ENCODE measurements at regions not wholly inside any gene's neighbourhood (a gene's known extent, or its start where the extent isn't known, plus 50 kb on each side); places are given as distances from the start of the nearest gene placed in this dataset.

DNA sequence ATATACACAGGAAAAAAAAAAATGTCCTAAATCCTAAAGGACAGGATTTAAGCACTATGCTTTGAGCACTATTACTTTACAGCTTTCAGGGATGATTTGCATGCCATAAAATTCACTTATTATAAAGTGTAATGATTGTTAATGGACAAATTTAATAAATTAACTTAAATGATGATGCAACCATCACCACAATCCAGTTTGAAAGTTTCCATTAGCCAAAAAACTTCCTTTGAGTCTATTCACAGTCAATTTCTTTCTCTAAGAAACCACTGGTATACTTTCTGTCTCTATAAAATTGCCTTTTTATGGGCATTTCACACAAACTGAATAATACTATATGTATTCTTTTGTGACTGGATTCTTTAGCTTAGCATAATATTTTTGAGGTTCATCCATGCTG lies 111.1 kb upstream of the RIOK3 start:
- DNase-seq (ENCODE audit: extremely low read depth, low read depth): no peak

GRCh38 chr18:23342506-23342905 lies 110.6 kb upstream of the RIOK3 start:
- DNase-seq (ENCODE audit: extremely low read depth, low read depth): no peak

DNA sequence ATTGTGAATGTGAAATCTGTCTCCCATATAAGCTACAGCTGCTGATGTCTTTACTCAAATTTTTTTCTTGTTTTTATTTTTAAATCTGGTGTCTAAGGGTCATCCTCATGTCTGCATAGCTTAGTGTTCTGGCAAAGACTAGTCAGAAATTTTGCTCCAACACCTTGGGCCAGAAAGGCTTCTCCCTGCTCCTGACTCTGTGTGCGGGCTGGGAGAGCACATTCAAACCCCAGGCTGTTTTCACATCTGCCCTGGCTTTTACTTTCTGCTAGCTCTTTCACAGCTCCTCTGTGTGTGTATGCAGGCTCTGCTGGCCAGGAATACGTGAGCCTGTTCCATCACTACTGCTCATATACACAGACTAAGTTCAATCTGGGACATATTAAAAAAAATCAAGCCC lies 102.9 kb upstream of the RIOK3 start:
- no peak for DNase-seq (ENCODE audit: extremely low read depth, low read depth)

DNA sequence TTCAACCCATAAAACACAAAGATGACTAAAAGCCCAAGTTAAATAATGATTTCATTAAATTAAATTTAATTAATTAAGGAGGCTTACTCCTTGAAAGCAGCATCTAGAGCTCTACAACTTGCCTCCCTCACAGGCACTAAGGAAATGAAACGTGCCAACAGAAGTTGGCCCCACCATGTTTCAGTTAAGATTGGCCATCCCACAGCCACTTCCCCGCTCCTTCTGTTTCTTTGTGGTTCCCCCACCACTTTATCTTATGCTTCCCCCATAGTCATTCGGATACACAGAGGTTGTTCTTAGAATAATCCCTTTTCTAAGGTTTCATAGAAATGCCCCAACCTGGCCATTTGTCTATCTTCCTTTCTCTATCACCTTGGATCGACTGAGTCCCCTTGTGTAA lies 101.6 kb upstream of the RIOK3 start:
- DNase-seq (ENCODE audit: extremely low read depth, low read depth): no peak

- DNase-seq (ENCODE audit: extremely low read depth, low read depth): no peak
Observed at GRCh38 chr18:23352042-23352441, 101.0 kb upstream of the RIOK3 start.

DNA sequence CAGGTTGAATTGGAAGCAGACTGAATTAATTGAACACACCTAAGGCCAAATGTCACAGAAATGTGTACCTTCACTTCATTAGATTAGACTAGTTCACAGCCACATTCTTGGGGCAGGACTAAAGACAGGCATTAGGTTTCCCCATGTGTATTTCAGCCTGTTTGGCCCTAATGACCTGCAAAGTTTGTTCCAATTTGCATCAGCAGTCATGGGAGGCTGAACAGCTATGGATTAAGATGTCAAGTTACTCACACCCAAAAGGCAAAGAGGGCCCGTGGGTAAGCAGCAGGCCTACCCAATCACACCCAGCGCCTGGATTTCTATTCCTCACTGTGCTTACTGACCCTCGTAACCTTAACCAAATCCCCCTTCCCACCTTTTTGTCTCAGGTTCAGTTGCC lies 99.6 kb upstream of the RIOK3 start:
- DNase-seq (ENCODE audit: extremely low read depth, low read depth): no peak

GRCh38 chr18:23354625-23355024 lies 98.5 kb upstream of the RIOK3 start:
- no peak for DNase-seq (ENCODE audit: extremely low read depth, low read depth)

- no peak for DNase-seq (ENCODE audit: extremely low read depth, low read depth)
Observed at GRCh38 chr18:23355206-23355605, 97.9 kb upstream of the RIOK3 start.

GRCh38 chr18:23356424-23356823 lies 96.7 kb upstream of the RIOK3 start:
- no peak for DNase-seq (ENCODE audit: extremely low read depth, low read depth)

DNA sequence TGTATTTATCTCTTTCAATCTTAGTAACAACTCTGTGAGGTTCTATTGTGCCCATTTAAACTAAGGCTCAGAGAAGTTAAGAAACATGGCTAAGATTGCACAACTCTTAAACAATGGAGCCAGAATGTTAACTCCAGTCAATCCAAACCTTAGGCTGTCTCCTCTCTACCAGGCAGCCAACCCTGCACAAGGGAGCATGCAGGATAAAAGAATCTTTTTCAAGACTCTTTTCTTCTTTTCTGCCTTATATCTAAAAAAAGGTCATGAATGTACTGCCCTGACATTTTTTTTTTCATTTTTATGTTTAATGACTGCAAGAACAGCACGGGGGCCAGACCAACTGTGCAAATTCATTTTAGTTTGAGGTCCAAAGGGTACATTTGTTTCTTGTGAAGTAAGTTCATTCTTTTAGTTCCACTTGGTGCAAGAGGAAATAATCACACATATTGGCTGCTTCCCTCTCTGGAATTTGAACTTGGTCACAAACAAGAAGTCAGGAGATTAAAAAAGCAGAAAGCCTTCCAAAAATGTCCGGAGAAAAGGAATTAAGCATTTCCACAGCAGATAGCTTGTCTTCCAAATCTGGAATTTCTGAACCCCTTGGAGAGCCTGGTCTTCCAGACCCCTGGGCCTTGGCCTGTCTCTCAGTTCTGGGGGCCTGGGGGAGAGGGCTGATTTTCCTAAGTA lies 96.0 kb upstream of the RIOK3 start:
- no peak for DNase-seq (ENCODE audit: extremely low read depth, low read depth)

DNA sequence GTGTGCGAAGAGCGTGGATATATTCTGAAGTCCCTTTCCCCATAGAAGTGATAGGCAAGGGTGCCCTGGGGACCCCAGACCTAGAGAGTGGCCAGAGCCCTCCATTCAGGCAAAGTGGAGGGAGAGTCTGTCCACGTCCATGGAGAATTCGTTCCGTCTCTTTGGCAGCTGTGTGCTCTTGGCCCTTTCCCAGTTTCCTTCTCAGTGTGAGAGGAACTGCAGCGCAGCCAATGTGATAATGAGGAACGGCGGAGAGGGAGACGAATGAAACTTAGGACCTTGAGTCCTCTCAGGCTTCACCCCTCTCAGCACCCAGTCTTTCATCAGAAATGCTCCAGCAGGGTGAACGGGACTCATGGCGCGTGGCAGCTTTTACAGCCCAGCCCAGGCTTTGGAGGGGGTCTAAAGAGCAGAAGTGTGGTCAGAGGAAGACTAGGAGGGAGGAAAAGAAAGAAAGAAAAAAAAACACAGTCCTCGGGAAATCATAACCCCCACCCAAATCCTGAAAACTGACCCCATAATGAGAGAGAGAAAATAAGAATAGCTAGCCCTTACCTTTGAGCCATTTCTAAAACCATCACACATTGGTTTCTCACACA lies 95.0 kb upstream of the RIOK3 start:
- no peak for DNase-seq (ENCODE audit: extremely low read depth, low read depth)

DNA sequence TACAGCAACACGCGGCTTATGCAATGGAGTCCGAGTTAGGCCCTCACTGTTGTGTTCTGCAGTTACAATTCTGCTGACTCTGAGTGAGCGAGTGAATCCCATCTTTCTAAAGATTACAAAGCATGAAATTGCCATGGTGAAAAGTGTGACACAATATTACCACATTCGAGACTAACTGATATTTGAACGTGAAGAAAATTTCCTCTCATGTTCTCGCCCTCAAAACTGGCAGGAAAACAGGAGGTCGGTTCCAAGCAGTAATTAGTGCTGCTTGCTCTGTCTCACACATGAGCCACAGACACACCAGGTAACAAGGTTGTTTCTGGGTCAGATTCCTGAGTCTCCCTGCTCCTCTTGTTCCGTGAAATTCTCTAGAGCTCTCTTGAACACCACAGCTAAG lies 93.7 kb upstream of the RIOK3 start:
- DNase-seq (ENCODE audit: extremely low read depth, low read depth): no peak

GRCh38 chr18:23363865-23364570 lies 89.1 kb upstream of the RIOK3 start:
- no peak for DNase-seq (ENCODE audit: extremely low read depth, low read depth)

GRCh38 chr18:23365602-23366001 lies 87.5 kb upstream of the RIOK3 start:
- no peak for DNase-seq (ENCODE audit: extremely low read depth, low read depth)

DNA sequence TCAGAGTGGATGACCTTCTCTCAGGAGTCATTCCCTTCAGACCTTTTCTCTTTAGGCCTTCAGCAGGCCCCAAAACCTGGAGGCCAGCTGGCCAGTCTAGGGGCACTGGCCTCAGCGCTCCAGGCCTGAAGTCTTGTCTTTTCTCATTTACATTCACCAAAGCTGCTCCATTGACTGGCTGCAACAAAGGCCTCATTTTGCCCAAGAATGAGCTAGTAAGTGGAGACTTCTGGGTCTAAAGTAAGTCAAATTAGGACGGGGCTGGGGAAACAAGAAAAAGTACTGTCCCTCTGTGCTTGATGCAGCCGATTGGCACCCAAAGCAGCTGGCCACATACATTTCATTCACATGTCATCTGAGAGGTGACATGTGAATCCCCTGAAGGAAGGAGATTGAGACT lies 83.8 kb upstream of the RIOK3 start:
- DNase-seq (ENCODE audit: extremely low read depth, low read depth): no peak

- DNase-seq (ENCODE audit: extremely low read depth, low read depth): no peak
Observed at GRCh38 chr18:23373570-23373969, 79.5 kb upstream of the RIOK3 start.

DNA sequence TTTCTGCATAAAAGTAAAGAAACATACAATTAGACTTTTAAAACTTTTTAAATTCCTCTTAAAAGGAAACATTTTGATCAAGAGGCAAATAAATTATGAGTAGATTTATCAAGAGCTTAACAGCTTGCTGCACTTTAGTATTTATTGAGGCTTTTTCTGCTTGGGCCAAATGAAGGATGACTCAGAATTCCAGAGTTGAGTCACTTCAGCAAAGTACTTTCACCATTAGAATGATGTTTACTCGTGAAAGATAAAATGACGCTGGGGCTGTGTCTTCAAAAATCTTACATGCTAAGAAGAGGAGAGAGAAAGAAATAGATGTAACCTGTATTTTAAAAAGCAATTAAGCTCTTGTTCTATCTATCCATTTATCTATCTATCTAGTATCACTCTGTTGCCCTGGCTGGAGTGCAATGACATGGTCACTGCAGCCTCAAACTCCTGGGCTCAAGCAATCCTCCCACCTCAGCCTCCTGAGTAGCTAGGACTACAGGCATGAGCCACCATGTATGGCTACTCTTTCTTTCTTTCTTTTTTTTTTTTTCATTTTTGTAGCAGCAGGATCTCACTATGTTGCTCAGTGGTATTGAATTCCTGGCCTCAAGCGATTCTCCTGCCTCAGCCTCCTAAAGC lies 75.3 kb upstream of the RIOK3 start:
- DNase-seq (ENCODE audit: extremely low read depth, low read depth): peak; percentile 51

DNA sequence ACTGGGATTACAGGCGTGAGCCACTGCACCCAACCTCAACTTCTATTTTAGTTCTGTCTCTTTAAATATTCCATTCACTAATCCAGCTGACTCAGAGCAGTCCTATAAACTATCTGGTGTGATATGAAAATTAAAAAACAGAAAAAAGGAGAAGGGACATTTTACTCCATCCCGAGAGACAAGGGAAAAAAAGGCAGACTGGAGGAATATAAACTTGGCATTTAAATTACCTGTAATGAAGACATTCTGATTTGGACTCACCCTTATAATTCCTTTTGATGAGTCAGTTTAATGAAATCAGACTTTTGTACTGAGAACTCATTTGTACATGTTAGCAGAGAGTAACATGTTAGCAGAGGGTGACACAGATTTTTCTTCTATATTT lies 74.8 kb upstream of the RIOK3 start:
- no peak for DNase-seq (ENCODE audit: extremely low read depth, low read depth)

- DNase-seq (ENCODE audit: extremely low read depth, low read depth): peak; percentile 46
Observed at GRCh38 chr18:23380001-23380550, 73.0 kb upstream of the RIOK3 start.

DNA sequence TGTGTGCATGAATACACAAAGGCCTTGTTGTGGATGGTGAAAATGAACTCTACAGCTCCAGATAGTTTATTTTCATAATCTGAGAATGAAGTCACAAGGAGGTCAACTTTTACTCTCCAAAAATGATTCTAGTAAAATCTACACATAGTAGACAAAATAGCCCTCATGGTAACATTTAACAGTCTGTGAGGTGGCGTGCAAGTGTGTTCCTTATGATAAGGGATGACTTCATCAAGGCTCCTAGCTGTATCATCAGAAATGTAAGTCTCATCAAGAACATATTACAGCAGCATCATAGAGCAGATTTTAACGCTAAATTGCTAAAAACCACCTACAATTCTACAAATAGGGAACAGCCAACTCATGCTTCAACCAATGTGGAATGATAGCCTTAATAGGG lies 72.3 kb upstream of the RIOK3 start:
- DNase-seq (ENCODE audit: extremely low read depth, low read depth): peak; percentile 25

DNA sequence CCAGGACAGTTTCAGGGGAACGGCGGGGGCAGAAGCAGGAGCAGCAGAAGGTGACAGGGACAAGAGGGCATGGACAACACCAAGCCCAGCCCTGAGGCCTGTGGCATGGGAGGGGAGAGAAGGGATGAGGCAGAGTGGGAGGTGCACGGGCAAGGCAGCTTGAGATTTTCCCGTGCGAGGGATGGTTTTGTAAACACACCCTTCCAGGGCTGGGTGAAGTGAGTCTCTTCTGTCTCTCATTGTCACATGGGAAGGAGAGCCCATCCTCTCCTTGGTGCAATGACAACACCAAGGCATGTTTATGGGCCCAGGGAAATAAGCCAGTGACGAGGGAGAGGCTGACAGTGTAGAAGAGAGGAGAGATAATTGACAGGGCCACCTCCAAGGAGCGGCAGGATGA lies 69.6 kb upstream of the RIOK3 start:
- no peak for DNase-seq (ENCODE audit: extremely low read depth, low read depth)

All from NCI-H460 (cell line).